Hepatocyte (in vitro differentiated cells): ENCODE measurements at regions not wholly inside any gene's neighbourhood (a gene's known extent, or its start where the extent isn't known, plus 50 kb on each side); places are given as distances from the start of the nearest gene placed in this dataset.

Experiments
- EZH2 ChIP-seq: fragments of 200-600 bp; sonication (generic); IDR thresholded peaks from 2 replicates; pipeline ENCODE4 v1.6.1; 2016; ENCODE audit warnings: antibody characterized with exemption, mild to moderate bottlenecking, borderline replicate concordance
- EZH2phosphoT487 ChIP-seq: fragments of 200-600 bp; sonication (generic); IDR thresholded peaks from one replicate; pipeline ENCODE4 v1.6.1; 2018; ENCODE audit warnings: antibody characterized with exemption, mild to moderate bottlenecking, low read depth, moderate library complexity; ENCODE audit not compliant: unreplicated experiment, severe bottlenecking
- TF ChIP-seq, protein P1 (sequence below): fragments of 200-600 bp; sonication (generic); IDR thresholded peaks from 2 replicates; pipeline ENCODE4 v1.5.1; 2016; ENCODE audit warnings: antibody characterized with exemption, mild to moderate bottlenecking; ENCODE audit not compliant: poor library complexity

DNA sequence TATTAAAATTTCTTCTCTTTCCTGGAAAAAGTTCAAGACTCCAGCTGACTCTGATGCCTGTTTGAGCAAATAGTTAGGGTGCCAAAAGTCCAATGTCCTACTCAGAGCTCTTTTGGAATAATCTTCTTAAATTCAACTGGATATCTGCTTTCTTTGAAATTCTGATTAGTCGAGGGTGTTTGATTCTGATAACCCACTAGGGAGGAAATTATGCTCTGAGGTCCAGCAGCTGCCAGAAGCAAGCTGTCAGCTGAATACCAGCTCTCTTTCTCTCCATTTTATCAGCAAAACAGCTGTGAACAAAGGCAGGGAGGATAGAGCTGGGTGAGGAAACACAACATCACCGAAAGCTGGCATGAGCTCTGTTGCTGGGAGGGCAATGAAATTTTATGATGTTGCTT is 141.5 kb downstream of the CAND1 start:
- TF ChIP-seq, protein P1, sequence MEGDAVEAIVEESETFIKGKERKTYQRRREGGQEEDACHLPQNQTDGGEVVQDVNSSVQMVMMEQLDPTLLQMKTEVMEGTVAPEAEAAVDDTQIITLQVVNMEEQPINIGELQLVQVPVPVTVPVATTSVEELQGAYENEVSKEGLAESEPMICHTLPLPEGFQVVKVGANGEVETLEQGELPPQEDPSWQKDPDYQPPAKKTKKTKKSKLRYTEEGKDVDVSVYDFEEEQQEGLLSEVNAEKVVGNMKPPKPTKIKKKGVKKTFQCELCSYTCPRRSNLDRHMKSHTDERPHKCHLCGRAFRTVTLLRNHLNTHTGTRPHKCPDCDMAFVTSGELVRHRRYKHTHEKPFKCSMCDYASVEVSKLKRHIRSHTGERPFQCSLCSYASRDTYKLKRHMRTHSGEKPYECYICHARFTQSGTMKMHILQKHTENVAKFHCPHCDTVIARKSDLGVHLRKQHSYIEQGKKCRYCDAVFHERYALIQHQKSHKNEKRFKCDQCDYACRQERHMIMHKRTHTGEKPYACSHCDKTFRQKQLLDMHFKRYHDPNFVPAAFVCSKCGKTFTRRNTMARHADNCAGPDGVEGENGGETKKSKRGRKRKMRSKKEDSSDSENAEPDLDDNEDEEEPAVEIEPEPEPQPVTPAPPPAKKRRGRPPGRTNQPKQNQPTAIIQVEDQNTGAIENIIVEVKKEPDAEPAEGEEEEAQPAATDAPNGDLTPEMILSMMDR, result no peak
- TF ChIP-seq EZH2 (no peak), EZH2phosphoT487 (no peak)
